ENCODE measurements at regions not wholly inside any gene's neighbourhood (a gene's known extent, or its start where the extent isn't known, plus 50 kb on each side); places are given as distances from the start of the nearest gene placed in this dataset.

DNA sequence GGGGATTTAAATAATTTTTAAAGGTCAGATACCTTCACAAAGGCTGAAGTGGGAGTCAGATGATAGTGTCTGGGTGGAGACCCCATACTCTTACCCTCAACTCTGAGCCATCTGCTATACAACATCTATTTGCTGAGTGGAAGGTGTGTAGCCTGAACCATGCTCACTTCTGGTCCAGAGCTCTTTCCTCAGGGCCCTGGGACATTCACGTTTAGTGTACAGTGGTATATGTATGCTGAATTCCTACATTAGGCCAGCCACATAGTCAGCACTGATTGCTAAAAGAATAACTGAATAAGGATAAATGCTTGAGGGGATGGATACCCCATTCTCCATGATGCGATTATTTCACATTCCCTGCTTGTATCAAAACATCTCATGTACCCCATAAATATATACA is 107.3 kb downstream of the KIF26A start:
- TF ChIP-seq GATA3 (IDR thresholded peaks at IDR 0.05; ENCODE audit: low read depth, low read length): no peak
- no peak for TF ChIP-seq GATA2 (IDR thresholded peaks at IDR 0.05; ENCODE audit: low read depth, low read length)
